DOHH2 (cell line): ENCODE measurements at regions not wholly inside any gene's neighbourhood (a gene's known extent, or its start where the extent isn't known, plus 50 kb on each side); places are given as distances from the start of the nearest gene placed in this dataset.

Source experiments
- H3F3A ChIP-seq: fragments of 200-600 bp; sonication (generic), shearing (Covaris generic); 2 replicates; pipeline ENCODE4 v1.6.0; 2016; ENCODE audit warnings: antibody characterized with exemption, mild to moderate bottlenecking; ENCODE audit not compliant: control insufficient read depth, insufficient read depth
- H3K27ac ChIP-seq: fragments of 200-600 bp; sonication (generic); 2 replicates; pipeline ENCODE4 v1.5.1; 2014; ENCODE audit warnings: low read depth, mild to moderate bottlenecking, low read length, moderate library complexity
- H3K27me3 ChIP-seq: fragments of 200-600 bp; sonication (generic); 2 replicates; pipeline ENCODE4 v1.6.1; 2014; ENCODE audit warnings: mild to moderate bottlenecking, low read length, mixed read lengths; ENCODE audit not compliant: control insufficient read depth
- H3K36me3 ChIP-seq: fragments of 200-600 bp; sonication (generic); 2 replicates; pipeline ENCODE4 v1.6.1; 2014; ENCODE audit warnings: mild to moderate bottlenecking, low read length, moderate library complexity, mixed read lengths; ENCODE audit not compliant: control insufficient read depth
- H3K4me1 ChIP-seq: fragments of 200-600 bp; sonication (generic); 2 replicates; pipeline ENCODE4 v1.6.1; 2014; ENCODE audit warnings: mild to moderate bottlenecking, low read length, mixed read lengths; ENCODE audit not compliant: control insufficient read depth
- H3K4me2 ChIP-seq: fragments of 200-600 bp; sonication (generic); 2 replicates; pipeline ENCODE4 v1.6.0; 2014; ENCODE audit warnings: mild to moderate bottlenecking, low read length, moderate library complexity
- H3K4me3 ChIP-seq: fragments of 200-600 bp; sonication (generic); 2 replicates; pipeline ENCODE4 v1.5.1; 2014; ENCODE audit warnings: mild to moderate bottlenecking, low read length, mixed read lengths
- H3K79me2 ChIP-seq: fragments of 200-600 bp; sonication (generic); 2 replicates; pipeline ENCODE4 v1.6.1; 2014; ENCODE audit warnings: mild to moderate bottlenecking, low read length, mixed read lengths; ENCODE audit not compliant: control insufficient read depth
- H3K9me2 ChIP-seq: fragments of 200-600 bp; sonication (generic); replicated peaks from 2 replicates; pipeline ENCODE4 v1.6.1; 2014; ENCODE audit warnings: mild to moderate bottlenecking, low read length, mixed read lengths; ENCODE audit not compliant: control insufficient read depth
- H3K9me3 ChIP-seq: fragments of 200-600 bp; sonication (generic); 2 replicates; pipeline ENCODE4 v1.6.1; 2014; ENCODE audit warnings: antibody characterized with exemption, low read length, mixed read lengths; ENCODE audit not compliant: control insufficient read depth, insufficient read depth
- H4K20me1 ChIP-seq: fragments of 200-600 bp; sonication (generic); 2 replicates; pipeline ENCODE4 v1.6.0; 2014; ENCODE audit warnings: low read depth, mild to moderate bottlenecking, antibody characterized with exemption, low read length, moderate library complexity; ENCODE audit not compliant: control insufficient read depth, insufficient read depth
- CTCF ChIP-seq: fragments of 200-600 bp; sonication (generic); IDR thresholded peaks from one replicate; pipeline ENCODE4 v1.5.1; 2014; ENCODE audit warnings: antibody characterized with exemption, mild to moderate bottlenecking, low read depth, low read length; ENCODE audit not compliant: poor library complexity, severe bottlenecking
- EZH2phosphoT487 ChIP-seq: fragments of 200-600 bp; sonication (generic); IDR thresholded peaks from 2 replicates; pipeline ENCODE4 v1.6.1; 2017; ENCODE audit warnings: borderline replicate concordance, mild to moderate bottlenecking, antibody characterized with exemption, low read length, moderate library complexity, mixed read lengths

GRCh38 chr22:22124374-22124773 is 120.2 kb upstream of the VPREB1 start:
- Histone ChIP-seq H3K4me2 (no peak overlapping the region), H3K27ac (no peak overlapping the region), H3K27me3 (no peaks in the 10 kb centered on the region), H3K36me3 (no peaks in the 10 kb centered on the region), H3F3A (peaks cover 2% of the 10 kb centered on the region; the same call in 1 of the 2 replicates), H3K9me2 (no peaks in the 10 kb centered on the region), H3K9me3 (no peaks in the 10 kb centered on the region), H3K4me1 (peaks cover 2% of the 10 kb centered on the region), H4K20me1 (no peaks in the 10 kb centered on the region), H3K4me3 (no peak overlapping the region), H3K79me2 (no peaks in the 10 kb centered on the region)
- TF ChIP-seq EZH2phosphoT487 (no peak), CTCF (no peak)

- Histone ChIP-seq H3K9me3 (no peaks in the 10 kb centered on the region), H3K27ac (no peak overlapping the region), H3K9me2 (no peaks in the 10 kb centered on the region), H3K4me2 (no peak overlapping the region), H3K27me3 (no peaks in the 10 kb centered on the region), H3K36me3 (no peaks in the 10 kb centered on the region), H3K4me1 (peaks cover 6% of the 10 kb centered on the region), H3F3A (peaks cover 2% of the 10 kb centered on the region; the same call in 1 of the 2 replicates), H3K79me2 (no peaks in the 10 kb centered on the region), H3K4me3 (no peak overlapping the region), H4K20me1 (no peaks in the 10 kb centered on the region)
- no peak for TF ChIP-seq EZH2phosphoT487
- TF ChIP-seq CTCF: no peak
Observed at GRCh38 chr22:22123960-22124278, 120.7 kb upstream of the VPREB1 start.

GRCh38 chr22:22123118-22123959 is 121.2 kb upstream of the VPREB1 start:
- H3K36me3 ChIP-seq: no peaks in the 10 kb centered on the region
- no peaks in the 10 kb centered on the region for H3K9me2 ChIP-seq
- H4K20me1 ChIP-seq: no peaks in the 10 kb centered on the region
- H3F3A ChIP-seq: peaks cover 5% of the 10 kb centered on the region
- H3K4me1 ChIP-seq: peaks cover 12% of the 10 kb centered on the region
- peaks cover 2% of the 10 kb centered on the region for H3K79me2 ChIP-seq
- TF ChIP-seq EZH2phosphoT487 (no peak), CTCF (no peak)
- no peak overlapping the region for H3K27ac ChIP-seq
- H3K9me3 ChIP-seq: no peaks in the 10 kb centered on the region
- no peaks in the 10 kb centered on the region for H3K27me3 ChIP-seq
- H3K4me3 ChIP-seq: no peak overlapping the region
- no peak overlapping the region for H3K4me2 ChIP-seq
